ENCODE measurements at regions not wholly inside any gene's neighbourhood (a gene's known extent, or its start where the extent isn't known, plus 50 kb on each side); places are given as distances from the start of the nearest gene placed in this dataset.

DNA sequence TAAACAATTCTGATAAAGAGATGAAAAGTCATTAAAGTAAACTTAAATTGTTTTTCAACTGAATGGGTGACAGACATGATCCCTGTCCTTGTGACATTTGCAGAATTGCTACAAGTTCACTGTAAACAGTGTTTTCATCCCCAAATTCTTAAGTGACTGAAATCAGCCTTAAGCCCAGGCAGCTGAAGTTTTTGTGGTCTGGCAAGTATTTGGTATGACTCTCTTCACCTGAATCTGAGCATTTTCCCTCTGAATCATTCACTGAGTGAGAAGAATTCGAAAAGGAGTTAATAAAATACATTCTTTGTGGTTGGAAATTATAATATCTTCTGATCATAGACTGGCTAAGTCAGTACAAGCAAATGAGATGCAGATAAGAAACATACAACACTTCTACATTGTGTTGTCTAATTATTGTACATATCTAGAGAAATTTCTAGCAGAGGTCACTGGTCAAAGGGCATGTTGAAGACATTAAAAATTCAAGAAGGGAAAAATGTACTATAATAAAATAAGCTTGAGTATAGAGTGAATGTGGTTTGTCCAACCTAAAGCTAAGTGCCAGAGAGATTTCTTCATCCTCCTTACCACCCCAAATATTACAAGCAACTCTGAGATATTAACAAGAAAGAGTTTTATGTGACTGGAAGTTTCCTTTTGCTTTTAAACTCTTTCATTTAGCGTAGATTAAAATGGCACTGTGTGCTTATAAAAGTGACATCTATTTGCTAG, 177.8 kb upstream of the DIO2 start:
- H3K36me3 ChIP-seq (ENCODE audit: insufficient read depth), result no peaks in the 10 kb centered on the region
- H3K4me3 ChIP-seq (IDR thresholded peaks at IDR 0.05; ENCODE audit: insufficient read depth, low read depth, low read length), result no peak overlapping the region
- H3K27me3 ChIP-seq (ENCODE audit: insufficient read depth, low read depth), result no peaks in the 10 kb centered on the region
- H3K4me1 ChIP-seq (ENCODE audit: low read depth, poor library complexity, severe bottlenecking), result no peaks in the 10 kb centered on the region
- no peak overlapping the region for H3K9ac ChIP-seq
- TF ChIP-seq, protein P1, sequence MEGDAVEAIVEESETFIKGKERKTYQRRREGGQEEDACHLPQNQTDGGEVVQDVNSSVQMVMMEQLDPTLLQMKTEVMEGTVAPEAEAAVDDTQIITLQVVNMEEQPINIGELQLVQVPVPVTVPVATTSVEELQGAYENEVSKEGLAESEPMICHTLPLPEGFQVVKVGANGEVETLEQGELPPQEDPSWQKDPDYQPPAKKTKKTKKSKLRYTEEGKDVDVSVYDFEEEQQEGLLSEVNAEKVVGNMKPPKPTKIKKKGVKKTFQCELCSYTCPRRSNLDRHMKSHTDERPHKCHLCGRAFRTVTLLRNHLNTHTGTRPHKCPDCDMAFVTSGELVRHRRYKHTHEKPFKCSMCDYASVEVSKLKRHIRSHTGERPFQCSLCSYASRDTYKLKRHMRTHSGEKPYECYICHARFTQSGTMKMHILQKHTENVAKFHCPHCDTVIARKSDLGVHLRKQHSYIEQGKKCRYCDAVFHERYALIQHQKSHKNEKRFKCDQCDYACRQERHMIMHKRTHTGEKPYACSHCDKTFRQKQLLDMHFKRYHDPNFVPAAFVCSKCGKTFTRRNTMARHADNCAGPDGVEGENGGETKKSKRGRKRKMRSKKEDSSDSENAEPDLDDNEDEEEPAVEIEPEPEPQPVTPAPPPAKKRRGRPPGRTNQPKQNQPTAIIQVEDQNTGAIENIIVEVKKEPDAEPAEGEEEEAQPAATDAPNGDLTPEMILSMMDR (conservative IDR thresholded peaks at IDR 0.05; ENCODE audit: low read depth, low read length), result no peak
- H4K20me1 ChIP-seq (ENCODE audit: insufficient read depth), result no peaks in the 10 kb centered on the region
- H3K27ac ChIP-seq, result no peak overlapping the region
- H3K4me2 ChIP-seq, result no peak overlapping the region
- no peak overlapping the region for H2AFZ ChIP-seq (ENCODE audit: low read depth)
- no peaks in the 10 kb centered on the region for H3K79me2 ChIP-seq (ENCODE audit: insufficient read depth, low read depth)

GRCh38 chr14:80387563-80387981, 176.3 kb upstream of the DIO2 start:
- Histone ChIP-seq H4K20me1 (ENCODE audit: insufficient read depth) (no peaks in the 10 kb centered on the region), H3K4me3 (IDR thresholded peaks at IDR 0.05; ENCODE audit: insufficient read depth, low read depth, low read length) (no peak overlapping the region), H3K4me2 (no peak overlapping the region), H3K36me3 (ENCODE audit: insufficient read depth) (no peaks in the 10 kb centered on the region), H2AFZ (ENCODE audit: low read depth) (no peak overlapping the region), H3K27me3 (ENCODE audit: insufficient read depth, low read depth) (no peaks in the 10 kb centered on the region), H3K79me2 (ENCODE audit: insufficient read depth, low read depth) (no peaks in the 10 kb centered on the region), H3K4me1 (ENCODE audit: low read depth, poor library complexity, severe bottlenecking) (no peaks in the 10 kb centered on the region), H3K27ac (no peak overlapping the region), H3K9ac (no peak overlapping the region)
- TF ChIP-seq, protein P1 (conservative IDR thresholded peaks at IDR 0.05; ENCODE audit: low read depth, low read length), result no peak

- no peak overlapping the region for H3K4me3 ChIP-seq (IDR thresholded peaks at IDR 0.05; ENCODE audit: insufficient read depth, low read depth, low read length)
- no peak overlapping the region for H3K27ac ChIP-seq
- H3K36me3 ChIP-seq (ENCODE audit: insufficient read depth), result no peaks in the 10 kb centered on the region
- no peaks in the 10 kb centered on the region for H4K20me1 ChIP-seq (ENCODE audit: insufficient read depth)
- H3K79me2 ChIP-seq (ENCODE audit: insufficient read depth, low read depth), result no peaks in the 10 kb centered on the region
- TF ChIP-seq, protein P1 (conservative IDR thresholded peaks at IDR 0.05; ENCODE audit: low read depth, low read length), result no peak
- H3K9ac ChIP-seq, result no peak overlapping the region
- no peaks in the 10 kb centered on the region for H3K4me1 ChIP-seq (ENCODE audit: low read depth, poor library complexity, severe bottlenecking)
- H3K27me3 ChIP-seq (ENCODE audit: insufficient read depth, low read depth), result no peaks in the 10 kb centered on the region
- no peak overlapping the region for H3K4me2 ChIP-seq
- H2AFZ ChIP-seq (ENCODE audit: low read depth), result no peak overlapping the region
Observed at GRCh38 chr14:80385336-80385735, 174.0 kb upstream of the DIO2 start.

DNA sequence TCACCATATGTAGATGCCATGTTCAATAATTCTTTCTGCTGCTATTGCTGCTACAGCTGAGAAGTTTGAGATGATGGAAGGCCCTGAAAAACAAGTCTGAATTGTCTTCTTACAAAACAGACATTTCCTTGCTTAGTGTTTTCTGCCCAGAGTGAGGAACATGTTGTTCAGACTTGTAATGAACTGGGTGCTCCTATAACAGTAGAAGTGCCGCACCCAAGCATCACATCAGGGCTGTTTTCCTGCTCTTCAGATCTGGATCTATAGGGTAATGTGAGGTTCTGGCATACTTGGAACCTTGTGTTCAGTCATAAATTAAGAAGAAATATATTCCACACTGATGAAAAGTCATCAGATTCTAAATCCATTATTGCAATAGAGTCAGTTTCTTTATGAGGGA, 171.9 kb upstream of the DIO2 start:
- no peak overlapping the region for H3K4me2 ChIP-seq
- H3K27me3 ChIP-seq (ENCODE audit: insufficient read depth, low read depth), result no peaks in the 10 kb centered on the region
- H3K27ac ChIP-seq, result no peak overlapping the region
- TF ChIP-seq, protein P1 (conservative IDR thresholded peaks at IDR 0.05; ENCODE audit: low read depth, low read length), result no peak
- H3K4me3 ChIP-seq (IDR thresholded peaks at IDR 0.05; ENCODE audit: insufficient read depth, low read depth, low read length), result no peak overlapping the region
- H4K20me1 ChIP-seq (ENCODE audit: insufficient read depth), result no peaks in the 10 kb centered on the region
- H3K36me3 ChIP-seq (ENCODE audit: insufficient read depth), result no peaks in the 10 kb centered on the region
- no peak overlapping the region for H3K9ac ChIP-seq
- no peaks in the 10 kb centered on the region for H3K79me2 ChIP-seq (ENCODE audit: insufficient read depth, low read depth)
- H2AFZ ChIP-seq (ENCODE audit: low read depth), result no peak overlapping the region
- no peaks in the 10 kb centered on the region for H3K4me1 ChIP-seq (ENCODE audit: low read depth, poor library complexity, severe bottlenecking)
